HG02938 (cell line): ENCODE measurements at regions not wholly inside any gene's neighbourhood (a gene's known extent, or its start where the extent isn't known, plus 50 kb on each side); places are given as distances from the start of the nearest gene placed in this dataset.
"Not testable (repeated sequence)": the region's sequence is repeated elsewhere in the genome, so short reads cannot be mapped to it uniquely, and the experiment has no call there.

Source experiments
- ATAC-seq: cut with Tn5 transposase; IDR thresholded peaks from one replicate; pipeline ENCODE4 v1.9.1; 2021; ENCODE audit warnings: mild to moderate bottlenecking, moderate library complexity; ENCODE audit not compliant: unreplicated experiment

DNA sequence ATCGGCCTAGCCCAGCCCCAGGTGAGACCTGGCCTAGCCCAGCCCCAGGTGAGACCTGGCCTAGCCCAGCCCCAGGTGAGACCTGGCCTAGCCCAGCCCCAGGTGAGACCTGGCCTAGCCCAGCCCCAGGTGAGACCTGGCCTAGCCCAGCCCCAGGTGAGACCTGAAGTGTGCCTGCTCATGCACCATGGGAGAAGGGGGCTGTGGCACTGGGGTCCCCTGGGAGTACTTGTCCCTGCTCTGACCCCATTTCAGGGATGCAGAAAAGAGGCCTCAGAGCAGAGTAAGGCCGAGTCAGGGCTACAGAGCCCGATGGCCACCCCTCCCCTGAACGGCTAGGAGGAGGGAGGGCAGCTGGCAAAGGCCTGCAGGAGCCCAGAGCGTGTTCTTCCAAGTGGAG lies 129.6 kb downstream of the CRYBB2 start:
- ATAC-seq, result not testable (repeated sequence)

- no peak for ATAC-seq
Observed at GRCh38 chr22:25350551-25350971, 131.1 kb downstream of the CRYBB2 start.

DNA sequence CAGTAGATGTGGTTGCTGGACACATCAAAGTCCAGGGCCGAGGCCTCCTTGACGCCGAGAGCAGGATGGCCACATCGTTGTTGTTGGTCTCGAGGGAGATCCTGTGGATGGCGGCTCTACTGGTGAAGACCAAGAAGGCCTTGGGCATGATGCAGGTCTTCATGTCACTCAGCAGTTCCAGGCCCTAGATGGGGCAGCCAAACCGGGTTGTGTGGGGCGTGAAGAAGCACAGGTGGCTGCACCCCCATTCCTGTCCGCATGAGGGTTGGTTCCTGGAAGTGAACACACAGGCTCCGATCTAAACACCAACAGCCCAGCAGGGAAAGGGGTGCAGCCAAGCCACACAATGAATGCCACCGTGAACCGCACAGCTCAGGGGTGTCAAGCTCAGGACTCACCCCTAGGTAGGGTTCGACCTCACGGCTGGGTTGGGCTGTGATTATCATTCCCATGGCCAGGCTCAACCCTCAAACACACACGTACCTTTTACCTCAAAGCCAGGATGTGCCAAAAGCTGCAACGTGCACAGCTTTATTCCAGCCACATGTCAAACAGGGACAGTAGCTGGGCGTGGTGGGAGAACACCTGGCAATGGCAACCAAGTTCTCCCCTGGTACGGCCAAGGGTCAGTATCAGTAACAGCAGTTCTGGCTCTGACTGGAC lies 132.3 kb downstream of the CRYBB2 start:
- no peak for ATAC-seq

GRCh38 chr22:25352294-25352680 lies 132.8 kb downstream of the CRYBB2 start:
- ATAC-seq, result no peak

GRCh38 chr22:25353516-25354445 lies 134.3 kb downstream of the CRYBB2 start:
- no peak for ATAC-seq

- ATAC-seq, result no peak
Observed at GRCh38 chr22:25354456-25354855, 135.0 kb downstream of the CRYBB2 start.

- no peak for ATAC-seq
Observed at GRCh38 chr22:25357132-25357455, 137.7 kb downstream of the CRYBB2 start.

- no peak for ATAC-seq
Observed at GRCh38 chr22:25357606-25358420, 138.4 kb downstream of the CRYBB2 start.

DNA sequence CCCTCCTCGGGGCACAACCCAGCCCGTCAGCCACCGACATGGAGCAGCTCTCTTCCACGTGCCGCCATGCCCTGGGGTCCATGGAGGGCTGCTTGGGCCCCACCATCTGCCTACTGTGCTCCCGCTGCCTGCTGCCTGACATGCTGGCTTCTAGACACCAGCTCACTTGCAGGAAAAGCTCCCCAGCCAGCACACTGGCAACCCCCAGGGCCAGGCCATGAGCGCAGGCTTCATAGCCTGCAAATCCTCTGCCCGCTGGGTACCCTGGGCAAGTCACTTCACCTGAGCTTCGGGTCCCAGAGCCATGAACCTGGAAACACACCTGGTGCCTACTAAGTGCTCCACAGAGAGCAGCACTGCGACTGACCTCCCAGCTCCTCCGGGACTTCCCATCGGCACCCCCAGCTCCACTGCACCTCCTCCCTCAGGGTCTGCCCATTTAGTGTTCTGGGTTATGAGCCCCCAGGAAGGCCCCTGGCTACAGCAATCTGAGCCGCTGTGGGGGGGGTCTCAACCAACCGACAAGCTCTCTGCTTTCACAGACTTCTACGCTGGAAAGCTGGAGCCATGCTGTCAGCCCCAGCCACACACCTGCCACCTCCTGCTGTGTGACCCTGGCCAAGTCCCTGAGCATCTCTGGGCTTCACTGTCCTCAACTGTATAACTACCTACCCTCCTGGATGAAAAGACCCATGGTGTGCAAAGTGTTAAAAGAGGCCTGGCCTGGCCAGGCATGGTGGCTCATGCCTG lies 139.2 kb downstream of the CRYBB2 start:
- no peak for ATAC-seq

DNA sequence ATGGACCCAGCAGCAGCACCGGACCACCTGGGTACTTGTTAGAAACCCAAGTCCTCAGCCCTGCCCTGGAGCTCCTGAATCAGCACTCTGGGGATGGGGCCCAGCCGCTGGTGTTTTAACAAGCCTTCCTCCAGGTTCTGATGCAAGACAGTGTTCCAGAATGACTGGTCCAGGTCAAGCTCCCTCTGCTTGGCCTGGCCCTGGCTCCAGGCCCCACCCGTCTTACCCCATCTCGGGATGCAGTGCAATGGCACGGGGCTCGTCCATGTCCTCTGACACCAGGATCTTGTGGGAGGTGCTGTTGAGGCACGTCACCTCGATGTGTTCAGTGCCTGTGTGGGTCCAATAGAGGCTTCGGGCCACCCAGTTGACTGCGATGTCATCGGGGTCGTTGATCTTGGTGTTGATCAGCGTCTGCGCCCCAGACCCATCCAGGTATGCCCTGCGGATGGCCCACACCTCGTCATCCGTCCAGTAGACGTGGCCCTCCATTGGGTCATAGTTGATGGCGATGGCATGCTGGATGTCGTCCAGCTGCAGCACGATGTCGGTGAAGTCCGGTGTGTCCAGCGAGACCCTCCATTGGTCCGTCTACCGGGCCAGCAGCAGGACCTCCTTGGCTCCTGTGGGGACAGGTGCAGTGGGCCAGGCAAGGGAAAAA lies 140.3 kb downstream of the CRYBB2 start:
- no peak for ATAC-seq

DNA sequence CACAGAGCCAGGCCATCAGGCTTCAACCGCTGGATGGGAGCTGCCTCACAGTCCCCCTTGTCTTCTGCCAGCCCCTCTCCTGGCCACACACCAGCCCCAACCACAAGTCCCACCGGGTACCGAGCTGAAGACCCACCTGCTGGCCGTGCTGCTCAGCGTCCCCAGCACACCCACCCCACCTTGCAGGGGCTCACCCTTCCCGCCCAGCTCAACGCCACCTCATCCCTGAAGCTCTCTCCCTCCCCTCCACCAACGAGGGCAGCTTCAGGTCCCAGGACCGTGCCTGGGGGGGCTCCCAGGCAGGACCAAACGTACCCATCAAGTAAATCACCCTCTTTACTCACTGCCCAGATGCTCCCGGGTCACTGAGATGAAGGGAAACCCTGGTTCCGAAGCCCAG lies 141.0 kb downstream of the CRYBB2 start:
- no peak for ATAC-seq

GRCh38 chr22:25360891-25361645 lies 141.6 kb downstream of the CRYBB2 start:
- no peak for ATAC-seq

GRCh38 chr22:25361899-25362214 lies 142.4 kb downstream of the CRYBB2 start:
- no peak for ATAC-seq

GRCh38 chr22:25362215-25362882 lies 142.9 kb downstream of the CRYBB2 start:
- ATAC-seq, result no peak

DNA sequence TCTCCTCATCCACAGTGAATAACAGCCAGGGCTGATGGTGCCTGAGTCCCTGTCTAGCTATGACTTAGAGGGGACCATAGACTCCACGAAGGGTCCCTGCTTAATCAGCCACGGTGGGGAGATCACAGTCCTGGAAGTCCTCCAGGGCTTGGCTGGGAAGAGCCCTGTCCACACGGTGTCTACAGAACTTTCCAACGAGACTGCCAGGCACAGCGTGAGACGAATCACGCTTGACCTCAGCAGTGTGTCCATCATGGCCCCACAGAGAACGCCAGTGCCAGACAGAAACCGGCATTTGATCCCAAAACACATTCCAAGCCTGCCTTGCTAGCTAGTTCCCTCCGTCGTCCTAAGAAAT lies 143.4 kb downstream of the CRYBB2 start:
- ATAC-seq, result no peak

DNA sequence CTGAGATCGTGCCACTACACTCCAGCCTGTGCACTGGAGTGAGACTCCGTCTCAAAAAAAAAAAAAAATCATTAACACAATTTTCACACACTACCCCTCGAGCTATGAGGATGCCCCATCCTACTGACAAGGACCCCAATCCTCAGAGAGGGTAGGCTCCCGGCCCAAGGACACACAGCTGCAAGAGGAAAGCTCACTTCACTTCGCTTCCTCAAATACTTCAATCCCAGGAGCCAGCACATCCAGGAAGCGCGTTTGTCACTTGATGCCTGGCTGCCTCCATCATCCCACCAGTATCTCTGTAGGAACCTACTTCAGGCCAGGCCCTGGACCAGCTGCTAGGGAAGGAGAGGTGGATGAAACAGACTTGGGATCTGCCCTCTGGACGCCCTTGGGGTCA lies 144.0 kb downstream of the CRYBB2 start:
- ATAC-seq, result no peak

DNA sequence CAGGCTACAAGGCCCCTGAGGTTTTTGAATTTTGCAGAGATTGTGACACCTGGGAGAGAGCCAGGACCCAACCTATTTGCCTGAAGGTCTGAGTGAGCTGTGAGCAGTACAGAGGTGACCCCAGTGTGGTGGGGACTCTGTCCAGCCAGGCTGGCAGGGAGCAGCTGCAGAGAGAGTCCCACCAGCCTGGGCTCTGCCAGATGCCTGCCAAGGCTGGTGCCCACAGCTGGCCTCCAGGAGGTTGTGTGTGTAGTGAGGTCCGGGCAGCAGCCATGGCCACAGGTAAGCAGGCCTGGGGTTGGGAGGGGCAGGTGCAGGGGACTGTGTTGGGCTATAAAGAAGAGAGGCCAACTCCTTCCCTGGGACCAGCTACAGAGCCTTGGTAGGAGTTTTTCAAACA lies 144.8 kb downstream of the CRYBB2 start:
- no peak for ATAC-seq

- ATAC-seq, result no peak
Observed at GRCh38 chr22:25364736-25365241, 145.3 kb downstream of the CRYBB2 start.
